ENCODE measurements at regions not wholly inside any gene's neighbourhood (a gene's known extent, or its start where the extent isn't known, plus 50 kb on each side); places are given as distances from the start of the nearest gene placed in this dataset.

GRCh38 chr14:99996951-99997571, 68.2 kb upstream of the EVL start:
- TF ChIP-seq CTCF (IDR thresholded peaks at IDR 0.05) (no peak), POLR2A (IDR thresholded peaks at IDR 0.05; ENCODE audit: low read depth) (no peak), EP300 (IDR thresholded peaks at IDR 0.05) (no peak), POLR2AphosphoS5 (IDR thresholded peaks at IDR 0.05) (no peak)

Data from esophagus muscularis mucosa (tissue), 4 donors.